Endothelial cell of umbilical vein (primary cell): ENCODE measurements at regions not wholly inside any gene's neighbourhood (a gene's known extent, or its start where the extent isn't known, plus 50 kb on each side); places are given as distances from the start of the nearest gene placed in this dataset.

Experiments
- BruUV-seq: library from RNA; stranded (reverse); fragments of 400-500 nt; replicated peaks from 2 replicates; lab custom pipeline; 2021; lab: Mats Ljungman, UMichigan
- CTCF ChIA-PET: fragments of 300-600, 350-600 bp; sonication (Branson Sonifier 250); formaldehyde crosslinking; loops from one replicate; lab custom pipeline; 2021; ENCODE audit warnings: antibody characterized with exemption, inconsistent platforms; lab: Charles Lee
- POLR2A ChIA-PET: fragments of 300-600, 350-600 bp; sonication (Branson Sonifier 250); formaldehyde crosslinking; loops from one replicate; lab custom pipeline; 2021; ENCODE audit warnings: antibody characterized with exemption, inconsistent platforms; lab: Charles Lee
- DNase-seq: peaks from one replicate; pipeline ENCODE4 v3.0.0-alpha.2; 2011; ENCODE audit warnings: low read depth, low spot score
- FAIRE-seq: peaks from 2 replicates; lab custom pipeline; 2011; peaks lifted over from hg19 to GRCh38; lab: Jason Lieb, UNC
- H2AFZ ChIP-seq: 2 replicates; pipeline ENCODE4 v1.6.0; 2012; ENCODE audit warnings: low read depth, low read length, control low read depth, inconsistent platforms
- H3K27ac ChIP-seq: 2 replicates; pipeline ENCODE4 v1.5.1; 2011; ENCODE audit warnings: low read depth, mild to moderate bottlenecking, control low read depth, low read length, moderate library complexity; ENCODE audit not compliant: insufficient read depth
- H3K27me3 ChIP-seq, 2 experiments: 2 replicates each; pipeline versions ENCODE4 v1.6.0 to v1.6.1; 2011; ENCODE audit warnings: low read length in 2 of 2, mixed read lengths in 1 of 2; ENCODE audit not compliant: control insufficient read depth in 2 of 2, insufficient read depth in 2 of 2
- H3K36me3 ChIP-seq, 2 experiments: 2 replicates in 1 of 2; 3 replicates in 1 of 2; pipeline ENCODE4 v1.5.1; 2011; ENCODE audit warnings: low read length in 2 of 2, mild to moderate bottlenecking in 1 of 2, moderate library complexity in 1 of 2; ENCODE audit not compliant: control insufficient read depth in 2 of 2, insufficient read depth in 2 of 2; ENCODE audit errors: extremely low read depth in 1 of 2
- H3K4me1 ChIP-seq: 3 replicates; pipeline ENCODE4 v1.5.1; 2011; ENCODE audit warnings: mild to moderate bottlenecking, low read length; ENCODE audit not compliant: control insufficient read depth, insufficient read depth; ENCODE audit errors: extremely low read depth
- H3K4me2 ChIP-seq: 2 replicates; pipeline ENCODE4 v1.6.1; 2011; ENCODE audit warnings: low read length, control low read depth, mixed read lengths; ENCODE audit not compliant: insufficient read depth
- H3K4me3 ChIP-seq, 3 experiments: fragments of 200-600 bp in 1 of 3; sonication (generic), shearing (Covaris generic) in 1 of 3; replicated peaks in 1 of 3; 2 replicates each; pipeline ENCODE4 v1.5.1; 2011 to 2016; ENCODE audit warnings: control low read depth in 3 of 3, low read length in 3 of 3, mild to moderate bottlenecking in 2 of 3, inconsistent platforms in 1 of 3, low read depth in 1 of 3, moderate library complexity in 1 of 3; ENCODE audit not compliant: insufficient read depth in 1 of 3
- H3K79me2 ChIP-seq: 2 replicates; pipeline ENCODE4 v1.6.0; 2012; ENCODE audit warnings: low read length, inconsistent platforms; ENCODE audit not compliant: control insufficient read depth, insufficient read depth
- H3K9ac ChIP-seq: replicated peaks from 2 replicates; pipeline ENCODE3; 2011; ENCODE audit warnings: low read length, control low read depth; ENCODE audit not compliant: insufficient read depth; ENCODE audit errors: extremely low read depth
- H3K9me1 ChIP-seq: replicated peaks from 3 replicates; pipeline ENCODE4 v1.6.0; 2011; ENCODE audit warnings: mild to moderate bottlenecking, low read length; ENCODE audit not compliant: control insufficient read depth, insufficient read depth; ENCODE audit errors: extremely low read depth
- H3K9me3 ChIP-seq: replicated peaks from 2 replicates; pipeline ENCODE4 v1.5.1; 2012; ENCODE audit warnings: low read length, inconsistent platforms; ENCODE audit not compliant: control insufficient read depth, insufficient read depth
- H4K20me1 ChIP-seq: replicated peaks from 2 replicates; pipeline ENCODE3; 2011; ENCODE audit warnings: mild to moderate bottlenecking, low read length; ENCODE audit not compliant: control insufficient read depth, insufficient read depth; ENCODE audit errors: extremely low read depth
- EZH2 ChIP-seq: IDR thresholded peaks from 2 replicates; pipeline ENCODE4 v1.6.1; 2012; ENCODE audit warnings: borderline replicate concordance, low read depth, mild to moderate bottlenecking, moderate library complexity, low read length, inconsistent platforms; ENCODE audit not compliant: severe bottlenecking
- FOS ChIP-seq: IDR thresholded peaks from 2 replicates; pipeline ENCODE4 v1.6.1; 2011; ENCODE audit warnings: mild to moderate bottlenecking, low read length, moderate library complexity, borderline replicate concordance; ENCODE audit not compliant: insufficient read depth
- GATA2 ChIP-seq: IDR thresholded peaks from 2 replicates; pipeline ENCODE4 v1.7.0; 2011; ENCODE audit warnings: low read depth, mild to moderate bottlenecking, moderate library complexity, mixed read lengths, low read length; ENCODE audit not compliant: insufficient read length, insufficient read depth
- JUN ChIP-seq: IDR thresholded peaks from 2 replicates; pipeline ENCODE4 v1.6.1; 2011; ENCODE audit warnings: borderline replicate concordance, low read depth; ENCODE audit not compliant: insufficient read length, insufficient read depth
- MYC ChIP-seq: IDR thresholded peaks from one replicate; pipeline ENCODE4 v1.6.1; 2011; ENCODE audit warnings: mild to moderate bottlenecking, low read depth, low read length
- POLR2A ChIP-seq: IDR thresholded peaks from 2 replicates; pipeline ENCODE4 v1.6.1; 2012; ENCODE audit warnings: low read depth, mild to moderate bottlenecking, control low read depth, low read length
- POLR2AphosphoS5 ChIP-seq: IDR thresholded peaks from 2 replicates; pipeline ENCODE4 v1.6.1; 2012; ENCODE audit warnings: low read depth, mild to moderate bottlenecking, control low read depth, low read length, moderate library complexity; ENCODE audit not compliant: insufficient read depth
- dilution Hi-C: fragments of 300-500 bp; cut with MboI; formaldehyde crosslinking; loops from one replicate; pipeline ENCODE4 v1.15.0; 2019; ENCODE audit warnings: low sequenced_read_pairs; ENCODE audit not compliant: extremely low pct_ligation_motif_present
- intact Hi-C: fragments of 100-400 bp; cut with micrococcal nuclease; formaldehyde crosslinking; loops from one replicate; pipeline ENCODE4 v1.10.0; 2022
- TF ChIP-seq, protein P1 (sequence below), 2 donors: IDR thresholded peaks; 1 replicate in 1 of 2; 2 replicates in 1 of 2; pipeline ENCODE4 v1.5.1; 2011; ENCODE audit warnings: low read length in 2 of 2, mild to moderate bottlenecking in 2 of 2, moderate library complexity in 2 of 2, control low read depth in 1 of 2, inconsistent platforms in 1 of 2, low read depth in 1 of 2; ENCODE audit not compliant: insufficient read depth in 1 of 2; ENCODE audit errors: extremely low read depth in 1 of 2
- TF ChIP-seq, protein P2 (sequence below): IDR thresholded peaks from 2 replicates; pipeline ENCODE4 v1.6.1; 2011; ENCODE audit not compliant: insufficient read depth, insufficient read length

DNA sequence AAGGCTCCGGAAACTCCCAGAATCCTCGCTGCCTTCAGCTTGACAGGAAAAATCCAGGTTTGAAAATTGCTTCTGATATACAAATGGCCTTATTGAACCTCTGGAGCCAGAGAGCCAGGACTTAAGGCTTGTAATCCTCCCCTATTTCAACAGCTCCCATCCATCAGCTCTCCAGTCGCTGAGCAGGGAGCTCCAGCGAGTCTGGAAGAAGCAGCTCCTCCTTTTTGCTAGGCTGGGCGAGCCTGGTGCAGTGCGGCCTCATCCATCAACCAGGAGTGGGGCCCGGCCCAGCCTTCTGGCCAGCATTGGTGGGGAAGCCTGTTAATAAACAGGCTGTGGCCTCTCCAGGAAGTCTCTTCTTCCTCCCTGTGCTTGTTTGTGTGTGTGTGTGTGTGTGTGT, 424.4 kb downstream of the TCERG1L start:
- no peak overlapping the region for H3K27ac ChIP-seq
- no peak overlapping the region for H3K4me2 ChIP-seq
- H3K27me3 ChIP-seq, result no peaks in the 10 kb centered on the region
- no peaks in the 10 kb centered on the region for H3K36me3 ChIP-seq
- CTCF ChIA-PET, result no interaction called here
- dilution Hi-C loops, result no loop called here
- H3K9me1 ChIP-seq, result no peaks in the 10 kb centered on the region
- no peaks in the 10 kb centered on the region for H3K4me1 ChIP-seq
- TF ChIP-seq FOS (no peak), POLR2A (no peak), MYC (no peak)
- TF ChIP-seq, protein P1, sequence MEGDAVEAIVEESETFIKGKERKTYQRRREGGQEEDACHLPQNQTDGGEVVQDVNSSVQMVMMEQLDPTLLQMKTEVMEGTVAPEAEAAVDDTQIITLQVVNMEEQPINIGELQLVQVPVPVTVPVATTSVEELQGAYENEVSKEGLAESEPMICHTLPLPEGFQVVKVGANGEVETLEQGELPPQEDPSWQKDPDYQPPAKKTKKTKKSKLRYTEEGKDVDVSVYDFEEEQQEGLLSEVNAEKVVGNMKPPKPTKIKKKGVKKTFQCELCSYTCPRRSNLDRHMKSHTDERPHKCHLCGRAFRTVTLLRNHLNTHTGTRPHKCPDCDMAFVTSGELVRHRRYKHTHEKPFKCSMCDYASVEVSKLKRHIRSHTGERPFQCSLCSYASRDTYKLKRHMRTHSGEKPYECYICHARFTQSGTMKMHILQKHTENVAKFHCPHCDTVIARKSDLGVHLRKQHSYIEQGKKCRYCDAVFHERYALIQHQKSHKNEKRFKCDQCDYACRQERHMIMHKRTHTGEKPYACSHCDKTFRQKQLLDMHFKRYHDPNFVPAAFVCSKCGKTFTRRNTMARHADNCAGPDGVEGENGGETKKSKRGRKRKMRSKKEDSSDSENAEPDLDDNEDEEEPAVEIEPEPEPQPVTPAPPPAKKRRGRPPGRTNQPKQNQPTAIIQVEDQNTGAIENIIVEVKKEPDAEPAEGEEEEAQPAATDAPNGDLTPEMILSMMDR (IDR thresholded peaks at IDR 0.05; ENCODE audit: extremely low read depth in 1 of 2, insufficient read depth in 1 of 2, low read depth in 1 of 2, low read length in 2 of 2), result no peak
- no peak for FAIRE-seq
- DNase-seq, result no peak
- H3K9ac ChIP-seq, result no peak overlapping the region
- intact Hi-C loops, result no loop called here
- no peak overlapping the region for H3K4me3 ChIP-seq
- H3K79me2 ChIP-seq, result no peaks in the 10 kb centered on the region
- BruUV-seq, result no TSS peak
- peaks cover 5% of the 10 kb centered on the region for H3K9me3 ChIP-seq
- no peaks in the 10 kb centered on the region for H4K20me1 ChIP-seq
- H2AFZ ChIP-seq, result no peak overlapping the region
- POLR2A ChIA-PET, result no interaction called here

DNA sequence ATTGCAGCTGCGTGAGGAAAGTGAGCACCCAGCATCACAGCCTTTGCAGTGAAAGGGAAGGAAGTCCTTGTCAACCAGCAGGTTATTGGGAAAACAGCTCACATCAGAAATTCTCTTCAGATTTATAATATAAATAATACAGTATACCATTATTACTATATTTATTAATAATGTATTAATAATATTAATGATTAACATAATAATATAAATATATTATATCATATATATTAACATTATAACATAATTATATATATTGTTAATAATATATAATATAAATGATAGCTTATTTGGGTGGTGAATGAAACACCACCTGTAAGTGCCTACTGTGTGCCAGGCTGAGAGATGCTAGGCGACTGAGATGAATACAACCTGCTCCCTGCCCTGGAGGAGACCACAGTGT, 423.0 kb downstream of the TCERG1L start:
- no peak overlapping the region for H3K4me2 ChIP-seq
- dilution Hi-C loops, result no loop called here

More for the DNA sequence above, 423.0 kb downstream of the TCERG1L start:
- FAIRE-seq (no peak), DNase-seq (no peak)
- Histone ChIP-seq H2AFZ (no peak overlapping the region), H3K4me1 (no peaks in the 10 kb centered on the region), H3K27me3 (no peaks in the 10 kb centered on the region), H4K20me1 (no peaks in the 10 kb centered on the region), H3K9me1 (no peaks in the 10 kb centered on the region), H3K36me3 (no peaks in the 10 kb centered on the region), H3K9me3 (peaks cover 5% of the 10 kb centered on the region), H3K4me3 (no peak overlapping the region), H3K27ac (no peak overlapping the region), H3K9ac (no peak overlapping the region), H3K79me2 (no peaks in the 10 kb centered on the region)
- ChIA-PET CTCF (no interaction called here), POLR2A (no interaction called here)
- intact Hi-C loops, result no loop called here
- BruUV-seq, result no TSS peak
- TF ChIP-seq, protein P2, sequence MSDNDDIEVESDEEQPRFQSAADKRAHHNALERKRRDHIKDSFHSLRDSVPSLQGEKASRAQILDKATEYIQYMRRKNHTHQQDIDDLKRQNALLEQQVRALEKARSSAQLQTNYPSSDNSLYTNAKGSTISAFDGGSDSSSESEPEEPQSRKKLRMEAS, result no peak
- TF ChIP-seq MYC, result no peak
- no peak for TF ChIP-seq POLR2A
- no peak for TF ChIP-seq GATA2
- no peak for TF ChIP-seq FOS
- TF ChIP-seq POLR2AphosphoS5, result no peak
- TF ChIP-seq, protein P1 (IDR thresholded peaks at IDR 0.05; ENCODE audit: extremely low read depth in 1 of 2, insufficient read depth in 1 of 2, low read depth in 1 of 2, low read length in 2 of 2), result no peak
- TF ChIP-seq JUN, result no peak
- TF ChIP-seq EZH2, result no peak
